ENCODE measurements at regions not wholly inside any gene's neighbourhood (a gene's known extent, or its start where the extent isn't known, plus 50 kb on each side); places are given as distances from the start of the nearest gene placed in this dataset.

GRCh38 chr1:218741852-218742251 is 396.7 kb downstream of the TGFB2 start:
- DNase-seq (no peak), ATAC-seq (no peak)
- Mint-ChIP-seq H3K36me3 (ENCODE audit: insufficient read depth) (no peaks in the 10 kb centered on the region), H3K27me3 (ENCODE audit: low read depth) (no peaks in the 10 kb centered on the region), H3K4me1 (ENCODE audit: low read depth) (no peaks in the 10 kb centered on the region), H3K9me3 (peaks cover 8% of the 10 kb centered on the region), H3K4me3 (no peak overlapping the region)

- DNase-seq: no peak
- Mint-ChIP-seq H3K27me3 (ENCODE audit: low read depth) (no peaks in the 10 kb centered on the region), H3K9me3 (peaks cover 12% of the 10 kb centered on the region), H3K4me3 (no peak overlapping the region), H3K36me3 (ENCODE audit: insufficient read depth) (no peaks in the 10 kb centered on the region), H3K4me1 (ENCODE audit: low read depth) (no peaks in the 10 kb centered on the region)
- no peak for ATAC-seq
Observed at GRCh38 chr1:218742467-218743262, 397.5 kb downstream of the TGFB2 start.

- peaks cover 16% of the 10 kb centered on the region for H3K9me3 Mint-ChIP-seq
- DNase-seq: no peak
- no peaks in the 10 kb centered on the region for H3K27me3 Mint-ChIP-seq (ENCODE audit: low read depth)
- no peak overlapping the region for H3K4me3 Mint-ChIP-seq
- no peaks in the 10 kb centered on the region for H3K4me1 Mint-ChIP-seq (ENCODE audit: low read depth)
- H3K36me3 Mint-ChIP-seq (ENCODE audit: insufficient read depth): no peaks in the 10 kb centered on the region
- no peak for ATAC-seq
Observed at GRCh38 chr1:218743861-218744505, 398.8 kb downstream of the TGFB2 start.

GRCh38 chr1:218748071-218748470 is 402.9 kb downstream of the TGFB2 start:
- Mint-ChIP-seq H3K9me3 (peaks cover 23% of the 10 kb centered on the region), H3K4me1 (ENCODE audit: low read depth) (no peaks in the 10 kb centered on the region), H3K36me3 (ENCODE audit: insufficient read depth) (no peaks in the 10 kb centered on the region), H3K27me3 (ENCODE audit: low read depth) (no peaks in the 10 kb centered on the region), H3K4me3 (no peak overlapping the region)
- ATAC-seq: no peak
- no peak for DNase-seq

- H3K36me3 Mint-ChIP-seq (ENCODE audit: insufficient read depth): no peaks in the 10 kb centered on the region
Observed at GRCh38 chr1:218750216-218750970, 405.3 kb downstream of the TGFB2 start.

GRCh38 chr1:218751208-218751948 is 406.2 kb downstream of the TGFB2 start:
- ATAC-seq (no peak), DNase-seq (no peak)
- H3K36me3 Mint-ChIP-seq (ENCODE audit: insufficient read depth): no peaks in the 10 kb centered on the region
- H3K27me3 Mint-ChIP-seq (ENCODE audit: low read depth): no peaks in the 10 kb centered on the region
- no peaks in the 10 kb centered on the region for H3K4me1 Mint-ChIP-seq (ENCODE audit: low read depth)
- no peak overlapping the region for H3K4me3 Mint-ChIP-seq
- H3K9me3 Mint-ChIP-seq: peaks cover 15% of the 10 kb centered on the region

More at GRCh38 chr1:218750216-218750970, 405.3 kb downstream of the TGFB2 start:
- ATAC-seq (no peak), DNase-seq (no peak)
- no peaks in the 10 kb centered on the region for H3K27me3 Mint-ChIP-seq (ENCODE audit: low read depth)
- peaks cover 17% of the 10 kb centered on the region for H3K9me3 Mint-ChIP-seq
- no peaks in the 10 kb centered on the region for H3K4me1 Mint-ChIP-seq (ENCODE audit: low read depth)
- no peak overlapping the region for H3K4me3 Mint-ChIP-seq

GRCh38 chr1:218752126-218752525 is 407.0 kb downstream of the TGFB2 start:
- H3K4me3 Mint-ChIP-seq: no peak overlapping the region
- no peaks in the 10 kb centered on the region for H3K27me3 Mint-ChIP-seq (ENCODE audit: low read depth)
- no peaks in the 10 kb centered on the region for H3K4me1 Mint-ChIP-seq (ENCODE audit: low read depth)
- DNase-seq (no peak), ATAC-seq (no peak)
- no peaks in the 10 kb centered on the region for H3K36me3 Mint-ChIP-seq (ENCODE audit: insufficient read depth)
- H3K9me3 Mint-ChIP-seq: peaks cover 12% of the 10 kb centered on the region

- DNase-seq (no peak), ATAC-seq (no peak)
- H3K27me3 Mint-ChIP-seq (ENCODE audit: low read depth): no peaks in the 10 kb centered on the region
- H3K4me1 Mint-ChIP-seq (ENCODE audit: low read depth): no peaks in the 10 kb centered on the region
- H3K9me3 Mint-ChIP-seq: peaks cover 6% of the 10 kb centered on the region
- H3K36me3 Mint-ChIP-seq (ENCODE audit: insufficient read depth): no peaks in the 10 kb centered on the region
- no peak overlapping the region for H3K4me3 Mint-ChIP-seq
Observed at GRCh38 chr1:218754477-218754876, 409.3 kb downstream of the TGFB2 start.

- H3K9me3 Mint-ChIP-seq: no peaks in the 10 kb centered on the region
- H3K4me1 Mint-ChIP-seq (ENCODE audit: low read depth): no peaks in the 10 kb centered on the region
- no peaks in the 10 kb centered on the region for H3K27me3 Mint-ChIP-seq (ENCODE audit: low read depth)
- no peak overlapping the region for H3K4me3 Mint-ChIP-seq
- ATAC-seq (no peak), DNase-seq (no peak)
- H3K36me3 Mint-ChIP-seq (ENCODE audit: insufficient read depth): no peaks in the 10 kb centered on the region
Observed at GRCh38 chr1:218755128-218755527, 410.0 kb downstream of the TGFB2 start.

GRCh38 chr1:218759795-218760194 is 413.9 kb upstream of the LYPLAL1 start:
- Mint-ChIP-seq H3K27me3 (ENCODE audit: low read depth) (no peaks in the 10 kb centered on the region), H3K4me1 (ENCODE audit: low read depth) (no peaks in the 10 kb centered on the region), H3K36me3 (ENCODE audit: insufficient read depth) (no peaks in the 10 kb centered on the region), H3K4me3 (no peak overlapping the region), H3K9me3 (no peaks in the 10 kb centered on the region)
- DNase-seq (no peak), ATAC-seq (no peak)

- H3K4me1 Mint-ChIP-seq (ENCODE audit: low read depth): no peaks in the 10 kb centered on the region
- ATAC-seq: no peak
- DNase-seq: no peak
- H3K36me3 Mint-ChIP-seq (ENCODE audit: insufficient read depth): no peaks in the 10 kb centered on the region
- no peak overlapping the region for H3K4me3 Mint-ChIP-seq
- no peaks in the 10 kb centered on the region for H3K9me3 Mint-ChIP-seq
- no peaks in the 10 kb centered on the region for H3K27me3 Mint-ChIP-seq (ENCODE audit: low read depth)
Observed at GRCh38 chr1:218760601-218761570, 412.8 kb upstream of the LYPLAL1 start.

GRCh38 chr1:218763538-218763937 is 410.1 kb upstream of the LYPLAL1 start:
- no peaks in the 10 kb centered on the region for H3K4me1 Mint-ChIP-seq (ENCODE audit: low read depth)
- no peaks in the 10 kb centered on the region for H3K9me3 Mint-ChIP-seq
- ATAC-seq (no peak), DNase-seq (no peak)
- H3K36me3 Mint-ChIP-seq (ENCODE audit: insufficient read depth): no peaks in the 10 kb centered on the region
- no peak overlapping the region for H3K4me3 Mint-ChIP-seq
- H3K27me3 Mint-ChIP-seq (ENCODE audit: low read depth): no peaks in the 10 kb centered on the region

- ATAC-seq (no peak), DNase-seq (no peak)
- no peaks in the 10 kb centered on the region for H3K9me3 Mint-ChIP-seq
- H3K27me3 Mint-ChIP-seq (ENCODE audit: low read depth): no peaks in the 10 kb centered on the region
- H3K4me1 Mint-ChIP-seq (ENCODE audit: low read depth): no peaks in the 10 kb centered on the region
- no peak overlapping the region for H3K4me3 Mint-ChIP-seq
- H3K36me3 Mint-ChIP-seq (ENCODE audit: insufficient read depth): no peaks in the 10 kb centered on the region
Observed at GRCh38 chr1:218765753-218766152, 407.9 kb upstream of the LYPLAL1 start.
